HG03378 (cell line): ENCODE measurements at regions not wholly inside any gene's neighbourhood (a gene's known extent, or its start where the extent isn't known, plus 50 kb on each side); places are given as distances from the start of the nearest gene placed in this dataset.

Experiments
- ATAC-seq: cut with Tn5 transposase; IDR thresholded peaks from one replicate; pipeline ENCODE4 v1.9.1; 2021; ENCODE audit warnings: mild to moderate bottlenecking, moderate library complexity; ENCODE audit not compliant: unreplicated experiment

DNA sequence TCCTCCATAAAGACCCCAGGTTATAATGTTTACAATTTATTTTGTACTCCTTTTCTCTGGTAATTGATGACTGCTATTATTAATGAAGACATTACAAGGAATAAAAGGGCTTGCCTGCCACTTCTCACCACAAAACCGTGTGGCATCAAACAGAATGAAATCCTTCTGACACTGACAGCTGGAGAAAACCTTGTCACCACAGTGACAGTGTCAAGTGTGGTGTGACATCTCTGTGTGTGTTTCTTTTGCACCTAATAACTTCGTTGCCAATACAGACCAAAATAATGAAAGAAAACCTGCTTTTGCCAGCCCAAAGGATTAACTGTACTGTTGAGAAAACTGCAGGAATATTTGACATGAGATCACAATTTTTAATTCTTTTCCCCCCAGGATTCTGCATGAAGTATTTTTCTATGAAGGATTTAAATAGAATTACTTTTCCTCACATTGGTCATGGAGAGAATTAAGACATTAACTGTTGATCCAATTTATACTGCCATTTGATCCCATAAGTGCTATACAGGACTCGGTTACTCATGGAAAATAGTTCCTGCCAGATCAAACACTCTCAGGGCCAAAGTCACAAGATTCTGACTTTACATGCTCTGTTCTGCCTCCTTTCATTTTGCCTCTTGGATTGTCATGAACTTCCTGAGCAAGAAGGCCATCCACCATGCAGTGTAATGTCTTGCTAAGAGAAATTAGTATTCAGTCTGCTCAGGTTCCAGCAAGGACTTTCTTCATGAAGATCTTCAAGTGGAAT is 60.4 kb upstream of the IFNG-AS1 start:
- no peak for ATAC-seq

DNA sequence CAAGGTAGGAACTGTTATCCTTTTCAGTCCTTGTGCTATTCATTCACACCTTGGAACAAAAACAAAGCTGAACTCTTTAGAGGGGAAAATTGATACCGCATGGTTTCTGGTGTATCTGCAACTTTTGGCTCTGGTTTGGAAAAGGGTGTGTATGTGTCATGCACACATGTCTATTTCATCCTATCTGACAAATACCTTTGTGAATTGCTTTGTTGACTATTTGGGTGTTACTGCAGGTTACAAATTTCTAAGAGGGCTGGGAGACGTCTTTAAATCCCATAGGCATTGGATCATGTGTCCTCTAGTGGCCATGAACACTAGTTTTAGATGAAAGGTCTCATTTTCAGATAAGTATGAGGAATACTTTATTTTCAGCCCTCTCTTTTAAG is 59.9 kb upstream of the IFNG-AS1 start:
- no peak for ATAC-seq

DNA sequence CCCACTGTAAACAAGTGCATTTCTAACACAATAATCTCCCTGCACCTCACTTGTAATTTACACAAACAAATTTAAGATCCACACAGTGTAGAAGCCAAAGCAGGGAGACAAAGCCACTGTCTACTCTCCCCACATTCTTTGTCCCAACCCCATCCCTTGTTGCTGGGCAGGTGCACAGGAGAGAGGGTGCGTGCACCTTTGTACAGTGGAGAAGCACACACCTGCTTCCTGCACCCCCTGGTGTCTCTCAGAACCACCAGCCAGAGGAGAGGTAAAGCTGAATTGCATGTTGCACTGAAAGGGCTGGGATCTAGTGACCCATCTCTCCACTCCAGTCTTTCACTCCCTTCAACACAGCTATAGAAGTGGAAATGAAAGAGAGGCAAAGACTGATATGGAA is 51.4 kb upstream of the IFNG-AS1 start:
- ATAC-seq: no peak
